ENCODE measurements at regions not wholly inside any gene's neighbourhood (a gene's known extent, or its start where the extent isn't known, plus 50 kb on each side); places are given as distances from the start of the nearest gene placed in this dataset.

- no peaks in the 10 kb centered on the region for H3K36me3 Mint-ChIP-seq
- H3K27me3 ChIP-seq (ENCODE audit: control insufficient read depth, insufficient read depth, low read length) = no peaks in the 10 kb centered on the region
- H3K4me3 Mint-ChIP-seq = no peak overlapping the region
- H3K27ac ChIP-seq (ENCODE audit: low read length) = no peak overlapping the region
- TF ChIP-seq CTCF (IDR thresholded peaks at IDR 0.05) = no peak
- H3K27ac Mint-ChIP-seq = no peak overlapping the region
- no peaks in the 10 kb centered on the region for H3K36me3 ChIP-seq (ENCODE audit: control insufficient read depth, insufficient read depth, low read length)
- ATAC-seq (no peak), DNase-seq (no peak)
- intact Hi-C loops (cut with micrococcal nuclease) = no loop called here
- peaks cover 0 to 6% of the 10 kb centered on the region in 2 donors for H3K9me3 Mint-ChIP-seq
- H3K4me1 ChIP-seq (ENCODE audit: control insufficient read depth, insufficient read depth, low read length) = no peaks in the 10 kb centered on the region
- WGBS (ENCODE audit: insufficient coverage) = 93% methylated on average over 6 of the region's 6 CpGs
- H3K27me3 Mint-ChIP-seq (ENCODE audit: low read depth in 2 of 2) = no peaks in the 10 kb centered on the region
- H3K4me1 Mint-ChIP-seq = no peaks in the 10 kb centered on the region
- H3K4me3 ChIP-seq (ENCODE audit: low read length) = no peak overlapping the region
- no peaks in the 10 kb centered on the region for H3K9me3 ChIP-seq (ENCODE audit: control insufficient read depth, insufficient read depth, low read length)
Measured at GRCh38 chr10:10363217-10363616, 654.5 kb upstream of the CELF2 start.

DNA sequence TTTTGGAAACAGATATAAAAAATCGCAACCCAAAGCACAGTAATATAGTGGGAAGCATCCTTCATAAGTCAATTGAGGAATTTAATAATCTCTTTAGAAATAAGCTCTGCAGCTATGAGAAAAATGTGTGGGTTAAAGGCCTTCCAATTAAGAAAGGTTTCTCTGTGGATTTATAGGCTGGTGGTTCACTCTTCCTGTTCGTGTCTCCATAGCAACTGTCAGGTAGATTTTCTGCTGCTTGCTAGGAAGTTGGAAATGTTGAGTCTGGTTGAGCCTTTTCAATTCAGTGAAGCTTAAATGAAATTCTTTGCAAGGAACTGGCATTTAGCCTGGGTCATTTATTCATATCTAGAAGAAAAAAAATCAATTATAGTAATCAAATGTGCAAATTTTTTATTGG lies 652.8 kb upstream of the CELF2 start:
- H3K27ac ChIP-seq (ENCODE audit: low read length) = no peak overlapping the region
- H3K9me3 ChIP-seq (ENCODE audit: control insufficient read depth, insufficient read depth, low read length) = no peaks in the 10 kb centered on the region
- H3K4me3 Mint-ChIP-seq = no peak overlapping the region
- H3K4me1 ChIP-seq (ENCODE audit: control insufficient read depth, insufficient read depth, low read length) = no peaks in the 10 kb centered on the region
- H3K4me1 Mint-ChIP-seq = no peaks in the 10 kb centered on the region
- no peak overlapping the region for H3K4me3 ChIP-seq (ENCODE audit: low read length)
- intact Hi-C loops (cut with micrococcal nuclease) = no loop called here
- DNase-seq (no peak), ATAC-seq (no peak)
- H3K9me3 Mint-ChIP-seq = peaks cover 0 to 6% of the 10 kb centered on the region in 2 donors
- H3K36me3 Mint-ChIP-seq = no peaks in the 10 kb centered on the region
- H3K36me3 ChIP-seq (ENCODE audit: control insufficient read depth, insufficient read depth, low read length) = no peaks in the 10 kb centered on the region
- no peaks in the 10 kb centered on the region for H3K27me3 ChIP-seq (ENCODE audit: control insufficient read depth, insufficient read depth, low read length)
- TF ChIP-seq CTCF (IDR thresholded peaks at IDR 0.05) = no peak
- H3K27ac Mint-ChIP-seq = no peak overlapping the region
- WGBS (ENCODE audit: insufficient coverage) = 57% methylated on average over 1 of the region's 2 CpGs
- H3K27me3 Mint-ChIP-seq (ENCODE audit: low read depth in 2 of 2) = no peaks in the 10 kb centered on the region

- H3K27ac ChIP-seq (ENCODE audit: low read length) = no peak overlapping the region
- intact Hi-C loops (cut with micrococcal nuclease) = no loop called here
- Mint-ChIP-seq H3K4me1 (no peaks in the 10 kb centered on the region), H3K4me3 (no peak overlapping the region), H3K27me3 (ENCODE audit: low read depth in 2 of 2) (peaks cover 0 to 6% of the 10 kb centered on the region in 2 donors), H3K27ac (no peak overlapping the region), H3K36me3 (no peaks in the 10 kb centered on the region), H3K9me3 (peaks cover 0 to 6% of the 10 kb centered on the region in 2 donors)
- WGBS (ENCODE audit: insufficient coverage) = 96% methylated on average over 2 of the region's 3 CpGs
- no peaks in the 10 kb centered on the region for H3K36me3 ChIP-seq (ENCODE audit: control insufficient read depth, insufficient read depth, low read length)
- no peaks in the 10 kb centered on the region for H3K9me3 ChIP-seq (ENCODE audit: control insufficient read depth, insufficient read depth, low read length)
- no peak for TF ChIP-seq CTCF (IDR thresholded peaks at IDR 0.05)
- H3K4me1 ChIP-seq (ENCODE audit: control insufficient read depth, insufficient read depth, low read length) = no peaks in the 10 kb centered on the region
- no peak for DNase-seq
- ATAC-seq = no peak
- no peaks in the 10 kb centered on the region for H3K27me3 ChIP-seq (ENCODE audit: control insufficient read depth, insufficient read depth, low read length)
- no peak overlapping the region for H3K4me3 ChIP-seq (ENCODE audit: low read length)
Measured at GRCh38 chr10:10365676-10366075, 652.0 kb upstream of the CELF2 start.

DNA sequence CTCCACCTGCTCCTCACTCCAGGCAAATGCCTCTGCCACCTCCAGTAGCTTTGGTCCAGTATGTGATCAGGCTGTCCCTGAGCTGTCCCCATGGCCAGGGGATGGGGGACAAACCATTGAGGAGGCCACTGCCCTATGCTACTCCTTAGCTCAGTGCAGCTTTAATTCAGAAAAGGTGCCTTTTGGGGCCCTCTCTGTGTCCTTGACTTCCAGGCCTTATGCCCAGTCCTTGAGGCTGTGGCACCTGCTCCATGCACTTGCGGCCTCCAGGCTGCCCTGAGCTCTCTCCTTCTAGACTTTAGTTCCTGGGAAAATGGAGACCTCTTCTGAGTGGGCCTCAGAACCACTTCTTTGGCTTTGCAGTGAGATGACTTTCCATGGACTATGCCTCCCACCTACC lies 650.8 kb upstream of the CELF2 start:
- no peaks in the 10 kb centered on the region for H3K4me1 ChIP-seq (ENCODE audit: control insufficient read depth, insufficient read depth, low read length)
- H3K27me3 ChIP-seq (ENCODE audit: control insufficient read depth, insufficient read depth, low read length) = no peaks in the 10 kb centered on the region
- TF ChIP-seq CTCF (IDR thresholded peaks at IDR 0.05) = no peak
- WGBS (ENCODE audit: insufficient coverage) = 95% methylated on average over 1 of the region's 1 CpG
- no peaks in the 10 kb centered on the region for H3K36me3 ChIP-seq (ENCODE audit: control insufficient read depth, insufficient read depth, low read length)
- no peak overlapping the region for H3K27ac Mint-ChIP-seq
- peaks cover 0 to 6% of the 10 kb centered on the region in 2 donors for H3K9me3 Mint-ChIP-seq
- H3K27ac ChIP-seq (ENCODE audit: low read length) = no peak overlapping the region
- H3K4me3 ChIP-seq (ENCODE audit: low read length) = no peak overlapping the region
- ATAC-seq = no peak
- H3K27me3 Mint-ChIP-seq (ENCODE audit: low read depth in 2 of 2) = peaks cover 0 to 6% of the 10 kb centered on the region in 2 donors
- H3K4me1 Mint-ChIP-seq = no peaks in the 10 kb centered on the region
- no peak overlapping the region for H3K4me3 Mint-ChIP-seq
- intact Hi-C loops (cut with micrococcal nuclease) = no loop called here
- no peaks in the 10 kb centered on the region for H3K36me3 Mint-ChIP-seq
- no peak for DNase-seq
- no peaks in the 10 kb centered on the region for H3K9me3 ChIP-seq (ENCODE audit: control insufficient read depth, insufficient read depth, low read length)
